Testis (tissue), 2 donors: ENCODE measurements at regions not wholly inside any gene's neighbourhood (a gene's known extent, or its start where the extent isn't known, plus 50 kb on each side); places are given as distances from the start of the nearest gene placed in this dataset.
"Not testable (repeated sequence)": the region's sequence is repeated elsewhere in the genome, so short reads cannot be mapped to it uniquely, and the experiment has no call there.

Source experiments
- DNase-seq: peaks from one replicate; pipeline ENCODE4 v3.0.0-alpha.2; 2019
- H3K27ac ChIP-seq, 2 donors: fragments of 200-600 bp; sonication (generic); one replicate each; pipeline ENCODE4 v1.5.1; 2019
- H3K27me3 ChIP-seq: fragments of 200-600 bp; sonication (generic); one replicate; pipeline ENCODE4 v1.5.1; 2019
- H3K36me3 ChIP-seq: fragments of 200-600 bp; sonication (generic); one replicate; pipeline ENCODE4 v1.5.1; 2017; ENCODE audit warnings: low read depth; ENCODE audit errors: missing control alignments
- H3K4me1 ChIP-seq: fragments of 200-600 bp; sonication (generic); one replicate; pipeline ENCODE4 v1.5.1; 2019
- H3K4me3 ChIP-seq, 2 donors: fragments of 200-600 bp; sonication (generic); one replicate each; pipeline ENCODE4 v1.5.1; 2017 to 2019
- H3K9me3 ChIP-seq: fragments of 200-600 bp; sonication (generic); one replicate; pipeline ENCODE4 v1.5.1; 2017
- CTCF ChIP-seq, 3 experiments: fragments of 450-650 bp in 2 of 3; fragments of 200-600 bp in 1 of 3; sonication (generic) in 1 of 3; IDR thresholded peaks; one replicate each; pipeline ENCODE4 v1.5.1; 2016 to 2019; ENCODE audit warnings: antibody characterized with exemption in 3 of 3, mild to moderate bottlenecking in 2 of 3, moderate library complexity in 1 of 3
- POLR2A ChIP-seq: fragments of 450-650 bp; IDR thresholded peaks from one replicate; pipeline ENCODE4 v1.6.1; 2017; ENCODE audit warnings: antibody characterized with exemption, mild to moderate bottlenecking, moderate library complexity
- WGBS, 2 donors: methylation state at CpG; one replicate each; pipeline ENCODE4 v1.1.5; 2018; 5-methylcytosine and 5-hydroxymethylcytosine counted together
- intact Hi-C: fragments of 100-400 bp; cut with DNase I; formaldehyde crosslinking; loops from one replicate; pipeline ENCODE4 v1.15.1; 2023; ENCODE audit warnings: low total_unique reads

- Histone ChIP-seq H3K27me3 (no peaks in the 10 kb centered on the region), H3K9me3 (no peaks in the 10 kb centered on the region), H3K36me3 (no peaks in the 10 kb centered on the region), H3K4me3 (no peak overlapping the region), H3K27ac (no peak overlapping the region), H3K4me1 (no peaks in the 10 kb centered on the region)
- DNase-seq = no peak
- WGBS, 2 donors = 82 to 85% methylated on average over 3 of the region's 3 CpGs
- intact Hi-C loops = no loop called here
- TF ChIP-seq POLR2A (no peak), CTCF (IDR thresholded peaks at IDR 0.05) (no peak)
Observed at GRCh38 chr9:17075758-17076485, 58.9 kb upstream of the CNTLN start.

GRCh38 chr9:17075146-17075757, 59.6 kb upstream of the CNTLN start:
- TF ChIP-seq POLR2A = no peak
- no peak for TF ChIP-seq CTCF (IDR thresholded peaks at IDR 0.05)

GRCh38 chr9:17072563-17072962, 62.3 kb upstream of the CNTLN start:
- intact Hi-C loops = not testable (repeated sequence)

More at GRCh38 chr9:17075146-17075757, 59.6 kb upstream of the CNTLN start:
- intact Hi-C loops = no loop called here
- Histone ChIP-seq H3K27ac (no peak overlapping the region), H3K4me3 (no peak overlapping the region), H3K36me3 (no peaks in the 10 kb centered on the region), H3K9me3 (no peaks in the 10 kb centered on the region), H3K27me3 (no peaks in the 10 kb centered on the region), H3K4me1 (no peaks in the 10 kb centered on the region)
- DNase-seq = no peak
- WGBS, 2 donors = 59 to 70% methylated on average over 4 of the region's 4 CpGs

GRCh38 chr9:17068671-17069070, 66.2 kb upstream of the CNTLN start:
- H3K4me3 ChIP-seq = no peak overlapping the region
- no peaks in the 10 kb centered on the region for H3K9me3 ChIP-seq
- no peak overlapping the region for H3K27ac ChIP-seq
- no peak for DNase-seq
- H3K4me1 ChIP-seq = no peaks in the 10 kb centered on the region
- WGBS, 2 donors = 80 to 85% methylated on average over 3 of the region's 3 CpGs
- intact Hi-C loops = no loop called here
- H3K36me3 ChIP-seq = no peaks in the 10 kb centered on the region
- H3K27me3 ChIP-seq = no peaks in the 10 kb centered on the region
- no peak for TF ChIP-seq CTCF (IDR thresholded peaks at IDR 0.05)
- TF ChIP-seq POLR2A = no peak

More at GRCh38 chr9:17072563-17072962, 62.3 kb upstream of the CNTLN start:
- H3K4me3 ChIP-seq, H3K4me1 ChIP-seq, H3K27ac ChIP-seq, H3K36me3 ChIP-seq, DNase-seq, H3K9me3 ChIP-seq, H3K27me3 ChIP-seq: not testable (repeated sequence)
- 40 to 74% methylated on average over 1 to 10 of the region's 22 CpGs for WGBS, 2 donors

GRCh38 chr9:17065062-17065461, 69.8 kb upstream of the CNTLN start:
- 79 to 97% methylated on average over 1 of the region's 1 CpG for WGBS, 2 donors
- intact Hi-C loops = no loop called here
- H3K4me1 ChIP-seq = no peaks in the 10 kb centered on the region
- no peak for DNase-seq
- H3K9me3 ChIP-seq = no peaks in the 10 kb centered on the region
- H3K27ac ChIP-seq = no peak overlapping the region
- no peaks in the 10 kb centered on the region for H3K36me3 ChIP-seq
- no peak overlapping the region for H3K4me3 ChIP-seq
- no peaks in the 10 kb centered on the region for H3K27me3 ChIP-seq
- no peak for TF ChIP-seq CTCF (IDR thresholded peaks at IDR 0.05)
- no peak for TF ChIP-seq POLR2A
